IMR-90 (cell line): ENCODE measurements at regions not wholly inside any gene's neighbourhood (a gene's known extent, or its start where the extent isn't known, plus 50 kb on each side); places are given as distances from the start of the nearest gene placed in this dataset.

ENCODE experiments used
- CEBPB ChIP-seq: IDR thresholded peaks from 2 replicates; pipeline ENCODE4 v1.6.1; 2012; ENCODE audit warnings: low read depth, low read length, improper control_type of control experiment
- CHD1 ChIP-seq: IDR thresholded peaks from 2 replicates; pipeline ENCODE4 v1.6.1; 2012; ENCODE audit warnings: low read depth, low read length, improper control_type of control experiment
- CTCF ChIP-seq: conservative IDR thresholded peaks from 2 replicates; pipeline ENCODE4 v1.5.1; 2012; ENCODE audit warnings: mild to moderate bottlenecking, low read depth, low read length, improper control_type of control experiment
- FOS ChIP-seq: fragments of 150-350 bp; IDR thresholded peaks from 2 replicates; pipeline ENCODE4 v1.6.1; 2016; ENCODE audit warnings: low read depth, low read length
- MXI1 ChIP-seq: IDR thresholded peaks from 2 replicates; pipeline ENCODE4 v1.6.1; 2012; ENCODE audit warnings: low read depth, mild to moderate bottlenecking, low read length, moderate library complexity, borderline replicate concordance
- POLR2A ChIP-seq: IDR thresholded peaks from 2 replicates; pipeline ENCODE4 v1.6.1; 2012; ENCODE audit warnings: mild to moderate bottlenecking, low read depth, low read length
- USF2 ChIP-seq: fragments of 150-350 bp; IDR thresholded peaks from 2 replicates; pipeline ENCODE4 v1.6.1; 2017; ENCODE audit warnings: mild to moderate bottlenecking, antibody characterized with exemption, low read length, low read depth

- TF ChIP-seq CTCF (no peak), MXI1 (no peak), USF2 (no peak), CHD1 (no peak), POLR2A (no peak), CEBPB (no peak), FOS (no peak)
These were observed 465.4 kb downstream of the CDH11 start for GRCh38 chr16:64656471-64656870.
